ENCODE measurements at regions not wholly inside any gene's neighbourhood (a gene's known extent, or its start where the extent isn't known, plus 50 kb on each side); places are given as distances from the start of the nearest gene placed in this dataset.

DNA sequence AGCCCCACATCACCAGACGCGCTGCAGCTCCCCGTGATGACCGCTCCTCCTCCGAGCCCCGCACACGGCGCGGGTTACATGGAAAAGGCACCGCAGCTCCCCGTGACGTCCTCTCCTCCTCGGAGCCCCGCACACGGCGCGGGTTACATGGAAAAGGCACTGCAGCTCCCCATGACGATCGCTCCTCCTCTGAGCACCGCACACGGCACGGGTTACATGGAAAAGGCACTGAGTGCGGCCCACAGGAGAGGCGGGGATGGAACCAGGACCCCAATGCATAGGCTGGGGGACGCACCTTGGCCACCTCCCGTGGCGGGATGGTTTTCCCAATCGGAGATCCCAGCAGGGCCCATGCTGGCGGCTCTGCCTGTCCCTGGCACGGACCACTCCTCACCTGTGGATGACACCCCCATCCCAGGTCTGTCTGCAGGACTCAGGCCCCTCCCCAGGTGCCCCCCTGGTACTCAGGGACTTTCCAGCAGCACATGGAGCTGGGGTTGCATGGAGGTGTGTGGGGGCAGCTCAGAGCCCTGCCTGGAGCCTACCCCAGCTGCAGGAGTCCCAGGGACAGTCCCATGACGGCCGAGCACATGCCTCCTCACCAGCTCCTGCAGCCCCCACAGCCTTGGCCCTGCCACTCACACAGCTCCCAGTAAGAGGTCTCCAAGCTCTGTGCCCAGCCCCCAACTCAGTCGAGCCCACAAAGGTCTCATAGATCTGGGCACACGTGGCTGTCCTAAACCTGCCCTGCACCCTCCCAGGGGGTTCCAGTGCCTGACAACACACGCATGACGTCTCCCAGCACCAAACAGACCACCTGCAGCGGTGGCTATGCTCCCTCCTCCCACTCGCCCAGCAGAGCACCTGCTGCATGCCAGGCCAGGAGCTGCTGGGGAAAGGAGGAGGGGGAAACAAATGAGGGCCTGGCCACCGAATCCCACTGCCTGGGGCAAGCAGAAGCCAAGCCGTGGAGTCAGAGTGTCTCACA, 166.6 kb downstream of the BRD1 start:
- DNase-seq (ENCODE audit: low read depth), result no peak
- H3K4me3 ChIP-seq (ENCODE audit: low read depth, low read length), result no peak overlapping the region
- TF ChIP-seq, protein P1, sequence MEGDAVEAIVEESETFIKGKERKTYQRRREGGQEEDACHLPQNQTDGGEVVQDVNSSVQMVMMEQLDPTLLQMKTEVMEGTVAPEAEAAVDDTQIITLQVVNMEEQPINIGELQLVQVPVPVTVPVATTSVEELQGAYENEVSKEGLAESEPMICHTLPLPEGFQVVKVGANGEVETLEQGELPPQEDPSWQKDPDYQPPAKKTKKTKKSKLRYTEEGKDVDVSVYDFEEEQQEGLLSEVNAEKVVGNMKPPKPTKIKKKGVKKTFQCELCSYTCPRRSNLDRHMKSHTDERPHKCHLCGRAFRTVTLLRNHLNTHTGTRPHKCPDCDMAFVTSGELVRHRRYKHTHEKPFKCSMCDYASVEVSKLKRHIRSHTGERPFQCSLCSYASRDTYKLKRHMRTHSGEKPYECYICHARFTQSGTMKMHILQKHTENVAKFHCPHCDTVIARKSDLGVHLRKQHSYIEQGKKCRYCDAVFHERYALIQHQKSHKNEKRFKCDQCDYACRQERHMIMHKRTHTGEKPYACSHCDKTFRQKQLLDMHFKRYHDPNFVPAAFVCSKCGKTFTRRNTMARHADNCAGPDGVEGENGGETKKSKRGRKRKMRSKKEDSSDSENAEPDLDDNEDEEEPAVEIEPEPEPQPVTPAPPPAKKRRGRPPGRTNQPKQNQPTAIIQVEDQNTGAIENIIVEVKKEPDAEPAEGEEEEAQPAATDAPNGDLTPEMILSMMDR (IDR thresholded peaks at IDR 0.05; ENCODE audit: low read depth, low read length, missing control alignments), result no peak

DNA sequence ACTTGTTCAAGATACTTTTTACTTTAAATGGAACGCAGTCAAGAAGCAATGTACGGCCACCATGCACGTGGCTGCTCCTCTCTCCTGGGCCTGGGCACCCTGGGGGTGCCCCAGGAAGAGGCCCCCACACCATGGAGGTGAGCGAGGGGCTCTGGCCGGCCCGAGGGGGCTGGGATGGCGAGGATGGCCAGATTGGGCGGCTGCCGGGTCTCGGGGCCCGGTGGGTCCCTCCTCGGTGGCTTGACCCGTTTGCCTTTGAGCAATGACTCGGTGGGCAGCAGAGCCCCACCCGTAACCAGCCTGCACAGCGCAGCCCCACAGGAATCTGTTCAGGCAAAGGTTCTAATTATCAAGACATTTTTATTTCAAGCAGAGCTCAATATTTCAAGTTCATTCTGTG, 167.4 kb downstream of the BRD1 start:
- DNase-seq (ENCODE audit: low read depth), result no peak
- no peak overlapping the region for H3K4me3 ChIP-seq (ENCODE audit: low read depth, low read length)
- TF ChIP-seq, protein P1 (IDR thresholded peaks at IDR 0.05; ENCODE audit: low read depth, low read length, missing control alignments), result no peak

- no peak for DNase-seq (ENCODE audit: low read depth)
- no peak overlapping the region for H3K4me3 ChIP-seq (ENCODE audit: low read depth, low read length)
- TF ChIP-seq, protein P1 (IDR thresholded peaks at IDR 0.05; ENCODE audit: low read depth, low read length, missing control alignments), result no peak
Observed at GRCh38 chr22:49659924-49660315, 167.8 kb downstream of the BRD1 start.

DNA sequence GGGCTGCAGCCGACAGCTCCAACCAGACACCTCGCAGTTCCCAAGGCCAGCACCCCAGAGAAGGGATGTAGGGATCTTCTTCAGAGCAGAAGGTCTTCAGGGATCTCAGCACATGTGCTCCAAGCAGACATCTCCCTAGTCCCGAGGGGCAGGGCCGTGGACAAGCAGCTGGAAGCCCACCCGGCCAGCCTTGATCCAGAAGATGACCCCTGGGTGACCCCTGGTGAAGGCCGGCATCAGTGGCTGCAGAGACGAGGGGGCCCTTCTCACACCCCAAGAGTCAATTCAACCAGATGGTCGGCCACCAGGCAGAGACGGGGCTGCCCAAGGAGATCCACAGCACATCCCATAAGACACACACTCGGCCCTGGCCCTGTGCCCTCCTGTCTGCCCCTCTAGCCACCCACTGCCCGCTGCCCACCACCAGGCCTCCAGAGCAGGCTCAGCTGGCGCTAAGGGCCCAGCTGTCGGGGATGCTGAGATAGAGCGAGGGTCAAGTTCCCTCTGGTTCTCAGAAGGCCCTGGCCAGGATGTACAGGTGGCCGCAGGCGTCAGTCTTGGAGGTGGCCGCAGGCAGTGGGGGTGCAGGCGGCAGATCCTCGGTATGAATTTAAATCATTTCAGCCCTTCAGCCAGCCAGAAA, 168.3 kb downstream of the BRD1 start:
- TF ChIP-seq, protein P1 (IDR thresholded peaks at IDR 0.05; ENCODE audit: low read depth, low read length, missing control alignments), result no peak
- no peak for DNase-seq (ENCODE audit: low read depth)
- no peak overlapping the region for H3K4me3 ChIP-seq (ENCODE audit: low read depth, low read length)

DNA sequence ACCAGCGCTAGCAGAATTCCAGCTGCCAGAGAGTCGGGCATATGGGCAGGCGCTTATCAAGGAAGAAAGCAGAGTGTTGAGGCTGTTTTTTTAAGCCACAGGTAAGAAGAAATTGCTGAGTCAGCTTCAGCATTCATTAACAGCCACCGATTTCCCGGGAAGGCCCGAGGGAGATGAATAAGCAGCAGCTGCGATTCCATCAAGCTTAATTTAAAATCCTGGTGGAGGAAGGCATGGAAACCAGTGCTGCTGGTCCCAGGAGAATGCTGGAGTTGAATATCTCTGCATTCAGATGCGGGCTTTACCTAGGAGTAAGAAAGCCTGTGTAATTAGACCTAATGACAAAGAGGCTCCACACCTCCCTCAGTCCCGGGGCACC, 168.8 kb downstream of the BRD1 start:
- no peak overlapping the region for H3K4me3 ChIP-seq (ENCODE audit: low read depth, low read length)
- TF ChIP-seq, protein P1 (IDR thresholded peaks at IDR 0.05; ENCODE audit: low read depth, low read length, missing control alignments), result no peak
- DNase-seq (ENCODE audit: low read depth), result no peak

GRCh38 chr22:49657974-49658590, 169.6 kb downstream of the BRD1 start:
- TF ChIP-seq, protein P1 (IDR thresholded peaks at IDR 0.05; ENCODE audit: low read depth, low read length, missing control alignments), result no peak
- H3K4me3 ChIP-seq (ENCODE audit: low read depth, low read length), result no peak overlapping the region
- no peak for DNase-seq (ENCODE audit: low read depth)
